ENCODE measurements at regions not wholly inside any gene's neighbourhood (a gene's known extent, or its start where the extent isn't known, plus 50 kb on each side); places are given as distances from the start of the nearest gene placed in this dataset.

GRCh38 chr17:36870720-36870999, 66.6 kb upstream of the LHX1 start:
- Mint-ChIP-seq H3K9me3 (no peaks in the 10 kb centered on the region), H3K4me3 (no peak overlapping the region), H3K4me1 (no peaks in the 10 kb centered on the region), H3K27me3 (peaks cover 2% of the 10 kb centered on the region), H3K27ac (no peak overlapping the region), H3K36me3 (no peaks in the 10 kb centered on the region)
- no peak for ATAC-seq (ENCODE audit: low read depth)
- POLR2A ChIA-PET, result no interaction called here
- no peak for DNase-seq

- Mint-ChIP-seq H3K4me1 (no peaks in the 10 kb centered on the region), H3K36me3 (no peaks in the 10 kb centered on the region), H3K27ac (no peak overlapping the region), H3K4me3 (no peak overlapping the region), H3K27me3 (peaks cover 2% of the 10 kb centered on the region), H3K9me3 (no peaks in the 10 kb centered on the region)
- POLR2A ChIA-PET, result no interaction called here
- no peak for ATAC-seq (ENCODE audit: low read depth)
- DNase-seq, result no peak
These were observed 61.5 kb upstream of the LHX1 start for GRCh38 chr17:36875698-36876293.

DNA sequence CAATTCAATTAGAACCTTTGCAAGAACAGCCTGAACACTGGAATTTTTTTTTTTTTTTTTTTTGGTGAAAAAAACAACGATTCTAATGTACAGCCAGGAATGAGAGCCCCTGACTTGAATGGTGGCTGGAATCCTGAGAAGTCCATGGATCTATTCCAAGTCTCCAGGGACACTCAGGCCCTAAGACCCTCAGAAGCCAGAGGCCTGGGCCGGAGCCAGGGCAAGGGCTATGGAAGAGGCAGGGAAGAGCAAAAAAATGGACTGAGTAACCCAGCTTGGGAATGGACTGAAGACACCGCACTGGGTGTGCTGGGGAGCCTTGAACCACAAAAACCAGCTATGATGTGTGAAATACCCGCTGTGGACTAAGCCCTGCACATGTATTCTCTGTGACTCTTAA, 60.3 kb upstream of the LHX1 start:
- Mint-ChIP-seq H3K4me3 (no peak overlapping the region), H3K36me3 (no peaks in the 10 kb centered on the region), H3K9me3 (no peaks in the 10 kb centered on the region), H3K27me3 (peaks cover 6% of the 10 kb centered on the region), H3K4me1 (no peaks in the 10 kb centered on the region), H3K27ac (no peak overlapping the region)
- POLR2A ChIA-PET, result no interaction called here
- DNase-seq (no peak), ATAC-seq (ENCODE audit: low read depth) (no peak)

- ATAC-seq (ENCODE audit: low read depth) (no peak), DNase-seq (no peak)
- H3K4me1 Mint-ChIP-seq, result no peaks in the 10 kb centered on the region
- H3K27me3 Mint-ChIP-seq, result peaks cover 8% of the 10 kb centered on the region
- peaks cover 1% of the 10 kb centered on the region for H3K36me3 Mint-ChIP-seq
- H3K9me3 Mint-ChIP-seq, result no peaks in the 10 kb centered on the region
- H3K4me3 Mint-ChIP-seq, result no peak overlapping the region
- H3K27ac Mint-ChIP-seq, result no peak overlapping the region
- POLR2A ChIA-PET, result no interaction called here
These were observed 59.5 kb upstream of the LHX1 start for GRCh38 chr17:36877771-36878170.

DNA sequence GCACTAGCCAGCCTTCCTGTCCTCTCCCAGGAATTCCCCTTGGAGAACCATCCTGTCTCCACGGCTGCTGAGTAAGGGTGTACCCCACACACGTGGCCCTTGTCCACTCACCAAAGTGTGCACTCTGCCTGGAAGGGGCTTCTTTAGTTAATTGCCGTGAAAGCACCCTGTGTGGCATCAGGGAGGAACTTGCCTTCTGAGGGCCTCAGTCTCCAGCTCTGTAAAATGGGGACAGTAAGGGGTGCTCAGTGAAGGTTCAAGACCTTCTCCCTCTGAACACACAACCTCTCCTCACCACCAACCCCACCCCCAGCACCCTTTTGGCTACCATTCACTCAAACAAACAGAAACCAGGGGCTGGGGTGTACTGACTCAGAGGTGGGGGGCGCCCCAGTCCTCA, 59.1 kb upstream of the LHX1 start:
- ATAC-seq (ENCODE audit: low read depth), result no peak
- Mint-ChIP-seq H3K27ac (no peak overlapping the region), H3K36me3 (peaks cover 1% of the 10 kb centered on the region), H3K4me3 (no peak overlapping the region), H3K9me3 (no peaks in the 10 kb centered on the region), H3K27me3 (peaks cover 8% of the 10 kb centered on the region), H3K4me1 (no peaks in the 10 kb centered on the region)
- POLR2A ChIA-PET, result no interaction called here
- no peak for DNase-seq

DNA sequence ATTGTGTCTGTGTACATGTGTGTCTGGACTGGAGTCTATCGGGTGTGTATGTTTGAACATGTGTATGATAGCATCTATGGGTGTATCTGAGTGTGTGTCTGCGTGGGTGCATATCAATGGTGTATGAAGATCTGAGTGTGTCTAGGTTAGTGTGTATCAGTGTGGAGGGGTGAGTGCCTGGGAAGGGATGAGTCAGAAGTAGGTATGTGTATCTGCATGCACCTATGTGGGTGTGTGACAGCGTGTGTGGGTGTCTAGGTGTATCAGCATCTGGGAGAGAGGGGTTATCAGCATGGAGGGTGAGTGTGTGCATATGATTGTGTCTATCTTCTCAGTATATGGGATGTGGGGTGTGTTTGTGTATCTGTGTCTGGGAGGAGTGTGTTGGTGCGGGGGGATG, 58.2 kb upstream of the LHX1 start:
- peaks cover 1% of the 10 kb centered on the region for H3K36me3 Mint-ChIP-seq
- H3K4me1 Mint-ChIP-seq, result no peaks in the 10 kb centered on the region
- H3K27me3 Mint-ChIP-seq, result peaks cover 12% of the 10 kb centered on the region
- no peaks in the 10 kb centered on the region for H3K9me3 Mint-ChIP-seq
- DNase-seq (no peak), ATAC-seq (ENCODE audit: low read depth) (no peak)
- no peak overlapping the region for H3K27ac Mint-ChIP-seq
- POLR2A ChIA-PET, result no interaction called here
- H3K4me3 Mint-ChIP-seq, result no peak overlapping the region

GRCh38 chr17:36879624-36880131, 57.6 kb upstream of the LHX1 start:
- H3K36me3 Mint-ChIP-seq, result peaks cover 1% of the 10 kb centered on the region
- no peak overlapping the region for H3K4me3 Mint-ChIP-seq
- ATAC-seq (ENCODE audit: low read depth) (no peak), DNase-seq (no peak)
- no peak overlapping the region for H3K27ac Mint-ChIP-seq
- H3K9me3 Mint-ChIP-seq, result no peaks in the 10 kb centered on the region
- peaks cover 14% of the 10 kb centered on the region for H3K27me3 Mint-ChIP-seq
- POLR2A ChIA-PET, result no interaction called here
- H3K4me1 Mint-ChIP-seq, result no peaks in the 10 kb centered on the region

DNA sequence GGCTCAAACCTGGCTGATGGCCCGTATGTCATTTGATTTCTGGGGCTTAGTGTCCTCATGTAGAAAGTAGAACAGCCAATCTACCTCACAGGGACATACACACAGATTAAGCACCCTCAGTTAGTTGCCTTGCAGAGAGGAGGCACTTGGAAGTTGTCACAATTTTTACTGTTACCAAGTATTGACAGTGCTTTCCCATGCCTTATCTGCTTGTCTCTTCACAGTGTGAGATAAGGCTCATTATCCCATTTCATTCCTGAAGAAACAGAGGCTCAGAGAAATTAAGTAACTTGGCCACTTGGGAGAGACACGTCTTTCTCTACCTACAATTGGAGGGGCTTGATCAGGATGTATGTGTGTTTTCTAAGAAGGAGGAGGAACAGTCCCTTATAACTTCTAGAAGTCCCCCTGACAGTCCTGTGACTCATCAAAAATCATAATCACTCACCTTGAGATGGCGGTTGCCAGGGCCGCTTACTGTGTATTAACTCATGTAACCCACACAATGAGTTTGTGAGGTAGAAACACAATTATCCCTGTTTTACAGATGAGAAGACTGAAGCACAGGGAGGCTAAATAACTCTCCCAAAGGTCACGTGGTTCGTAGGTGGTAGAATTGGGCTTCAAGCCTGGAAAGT, 56.9 kb upstream of the LHX1 start:
- no peak for DNase-seq
- Mint-ChIP-seq H3K4me3 (no peak overlapping the region), H3K36me3 (peaks cover 1% of the 10 kb centered on the region), H3K9me3 (no peaks in the 10 kb centered on the region), H3K27ac (no peak overlapping the region), H3K27me3 (peaks cover 18% of the 10 kb centered on the region), H3K4me1 (no peaks in the 10 kb centered on the region)
- no peak for ATAC-seq (ENCODE audit: low read depth)
- POLR2A ChIA-PET, result no interaction called here

- POLR2A ChIA-PET, result no interaction called here
- Mint-ChIP-seq H3K27ac (no peak overlapping the region), H3K27me3 (peaks cover 21% of the 10 kb centered on the region), H3K4me3 (no peak overlapping the region), H3K9me3 (no peaks in the 10 kb centered on the region), H3K4me1 (no peaks in the 10 kb centered on the region), H3K36me3 (peaks cover 1% of the 10 kb centered on the region)
- no peak for DNase-seq
- ATAC-seq (ENCODE audit: low read depth), result no peak
These were observed 56.0 kb upstream of the LHX1 start for GRCh38 chr17:36881323-36881722.

- POLR2A ChIA-PET, result no interaction called here
- H3K4me3 Mint-ChIP-seq, result no peak overlapping the region
- no peaks in the 10 kb centered on the region for H3K4me1 Mint-ChIP-seq
- H3K27me3 Mint-ChIP-seq, result peaks cover 37% of the 10 kb centered on the region
- H3K9me3 Mint-ChIP-seq, result no peaks in the 10 kb centered on the region
- H3K27ac Mint-ChIP-seq, result no peak overlapping the region
- peaks cover 1% of the 10 kb centered on the region for H3K36me3 Mint-ChIP-seq
- no peak for DNase-seq
- ATAC-seq (ENCODE audit: low read depth), result no peak
These were observed 52.7 kb upstream of the LHX1 start for GRCh38 chr17:36884495-36885152.

DNA sequence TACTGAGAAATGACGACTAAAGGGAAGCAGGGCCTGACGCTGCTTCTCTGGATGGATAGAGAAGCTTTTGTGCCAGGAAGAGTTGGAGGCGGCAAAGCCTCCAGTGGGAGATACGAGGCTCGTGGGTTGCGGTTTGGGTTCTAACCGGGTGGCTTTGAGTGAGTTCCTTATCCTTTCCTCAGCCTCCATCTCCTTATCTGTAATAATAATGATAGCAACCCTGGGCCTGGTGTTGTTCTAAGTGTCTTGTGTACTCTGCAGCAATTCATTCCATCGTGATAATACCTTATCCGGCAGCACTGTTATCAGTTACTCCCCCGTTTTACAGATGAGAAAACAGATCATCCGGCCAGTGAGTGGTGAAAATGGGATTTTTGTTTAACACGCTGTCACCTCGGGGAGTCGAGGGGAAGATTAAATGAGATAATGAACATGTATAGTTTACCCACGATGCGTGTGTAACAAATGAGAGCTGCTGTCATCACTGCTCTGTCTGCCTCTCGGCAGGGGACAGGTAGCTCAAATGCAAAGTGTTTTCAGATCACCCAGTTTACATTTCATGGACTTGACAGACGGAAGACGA, 52.0 kb upstream of the LHX1 start:
- H3K4me1 Mint-ChIP-seq, result no peaks in the 10 kb centered on the region
- no peak for ATAC-seq (ENCODE audit: low read depth)
- peaks cover 37% of the 10 kb centered on the region for H3K27me3 Mint-ChIP-seq

GRCh38 chr17:36885771-36886377, 51.4 kb upstream of the LHX1 start:
- Mint-ChIP-seq H3K27ac (no peak overlapping the region), H3K36me3 (peaks cover 1% of the 10 kb centered on the region), H3K4me3 (no peak overlapping the region), H3K27me3 (peaks cover 36% of the 10 kb centered on the region), H3K4me1 (no peaks in the 10 kb centered on the region), H3K9me3 (no peaks in the 10 kb centered on the region)
- POLR2A ChIA-PET, result no interaction called here
- ATAC-seq (ENCODE audit: low read depth), result no peak
- DNase-seq, result no peak

More for the DNA sequence above, 52.0 kb upstream of the LHX1 start:
- Mint-ChIP-seq H3K36me3 (peaks cover 1% of the 10 kb centered on the region), H3K4me3 (no peak overlapping the region), H3K9me3 (no peaks in the 10 kb centered on the region), H3K27ac (no peak overlapping the region)
- DNase-seq, result no peak
- POLR2A ChIA-PET, result no interaction called here
